Fibroblast of upper back skin (primary cell): ENCODE measurements at regions not wholly inside any gene's neighbourhood (a gene's known extent, or its start where the extent isn't known, plus 50 kb on each side); places are given as distances from the start of the nearest gene placed in this dataset.
"Not testable (repeated sequence)": the region's sequence is repeated elsewhere in the genome, so short reads cannot be mapped to it uniquely, and the experiment has no call there.

Experiments used
- DNase-seq: peaks from one replicate; pipeline ENCODE4 v3.0.0-alpha.2; 2013

GRCh38 chr11:109945626-109946321, 147.4 kb upstream of the ZC3H12C start:
- no peak for DNase-seq

GRCh38 chr11:109946322-109946846, 146.8 kb upstream of the ZC3H12C start:
- peak; percentile 94 for DNase-seq

GRCh38 chr11:109954534-109954933, 138.7 kb upstream of the ZC3H12C start:
- DNase-seq: no peak

GRCh38 chr11:109956124-109956793, 136.9 kb upstream of the ZC3H12C start:
- no peak for DNase-seq

GRCh38 chr11:109957000-109957399, 136.2 kb upstream of the ZC3H12C start:
- no peak for DNase-seq

GRCh38 chr11:109957601-109958000, 135.6 kb upstream of the ZC3H12C start:
- peak; percentile 2 for DNase-seq

GRCh38 chr11:109958131-109958820, 134.9 kb upstream of the ZC3H12C start:
- DNase-seq: peak; percentile 36

- peak; percentile 3 for DNase-seq
Measured at GRCh38 chr11:109958821-109959166, 134.4 kb upstream of the ZC3H12C start.

- peak; percentile 86 for DNase-seq
Measured at GRCh38 chr11:109960831-109961230, 132.4 kb upstream of the ZC3H12C start.

GRCh38 chr11:109961261-109961660, 131.9 kb upstream of the ZC3H12C start:
- DNase-seq: no peak

GRCh38 chr11:109963101-109963500, 130.1 kb upstream of the ZC3H12C start:
- no peak for DNase-seq

GRCh38 chr11:109964487-109964886, 128.7 kb upstream of the ZC3H12C start:
- DNase-seq: no peak

- DNase-seq: not testable (repeated sequence)
Measured at GRCh38 chr11:109965445-109965844, 127.7 kb upstream of the ZC3H12C start.

GRCh38 chr11:109965926-109966325, 127.3 kb upstream of the ZC3H12C start:
- not testable (repeated sequence) for DNase-seq

- DNase-seq: not testable (repeated sequence)
Measured at GRCh38 chr11:109967136-109967535, 126.1 kb upstream of the ZC3H12C start.

- DNase-seq: no peak
Measured at GRCh38 chr11:109968299-109968698, 124.9 kb upstream of the ZC3H12C start.

- DNase-seq: no peak
Measured at GRCh38 chr11:109968781-109969180, 124.4 kb upstream of the ZC3H12C start.

GRCh38 chr11:109970516-109971183, 122.5 kb upstream of the ZC3H12C start:
- no peak for DNase-seq

GRCh38 chr11:109971184-109971523, 122.0 kb upstream of the ZC3H12C start:
- peak; percentile 79 for DNase-seq

GRCh38 chr11:109972181-109972715, 120.9 kb upstream of the ZC3H12C start:
- DNase-seq: no peak

- DNase-seq: no peak
Measured at GRCh38 chr11:109972939-109973338, 120.3 kb upstream of the ZC3H12C start.

GRCh38 chr11:109973486-109973885, 119.7 kb upstream of the ZC3H12C start:
- DNase-seq: no peak

GRCh38 chr11:109974523-109974922, 118.7 kb upstream of the ZC3H12C start:
- DNase-seq: no peak
